GM21786 (cell line): ENCODE measurements at regions not wholly inside any gene's neighbourhood (a gene's known extent, or its start where the extent isn't known, plus 50 kb on each side); places are given as distances from the start of the nearest gene placed in this dataset.
"Not testable (repeated sequence)": the region's sequence is repeated elsewhere in the genome, so short reads cannot be mapped to it uniquely, and the experiment has no call there.

Experiments used
- ATAC-seq: cut with Tn5 transposase; IDR thresholded peaks from one replicate; pipeline ENCODE4 v1.9.1; 2021; ENCODE audit not compliant: unreplicated experiment

DNA sequence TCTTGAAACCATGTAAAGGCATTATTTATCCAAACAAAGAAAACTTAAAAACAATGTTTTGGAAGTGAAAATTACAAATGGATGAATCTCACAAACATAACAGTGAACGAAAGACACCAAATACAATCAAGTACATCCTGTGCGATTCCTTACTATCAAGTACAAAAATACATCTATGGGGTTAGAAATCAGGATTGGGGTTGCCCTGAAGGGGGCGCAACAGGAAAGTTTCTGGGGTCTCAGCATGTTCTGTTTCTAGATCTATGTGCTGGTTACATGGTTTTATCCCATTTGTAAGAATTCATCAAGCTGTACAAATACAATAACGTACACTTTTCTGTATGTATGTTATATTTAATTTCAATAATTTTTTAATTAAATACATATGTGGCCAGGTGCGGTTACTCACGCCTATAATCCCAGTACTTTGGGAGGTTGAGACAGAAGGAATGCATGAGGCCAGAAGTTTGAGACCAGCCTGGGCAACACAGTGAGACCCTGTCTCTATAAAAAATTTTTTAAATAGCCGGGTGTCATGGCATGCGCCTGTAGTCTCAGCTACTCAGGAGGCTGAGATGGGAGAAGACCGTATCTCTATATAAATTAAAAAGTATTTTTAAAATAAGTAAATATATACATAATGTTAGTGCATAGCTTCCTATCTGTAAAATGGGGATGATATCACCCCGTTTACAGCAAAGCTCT, 121.5 kb upstream of the SOD1 start:
- no peak for ATAC-seq

DNA sequence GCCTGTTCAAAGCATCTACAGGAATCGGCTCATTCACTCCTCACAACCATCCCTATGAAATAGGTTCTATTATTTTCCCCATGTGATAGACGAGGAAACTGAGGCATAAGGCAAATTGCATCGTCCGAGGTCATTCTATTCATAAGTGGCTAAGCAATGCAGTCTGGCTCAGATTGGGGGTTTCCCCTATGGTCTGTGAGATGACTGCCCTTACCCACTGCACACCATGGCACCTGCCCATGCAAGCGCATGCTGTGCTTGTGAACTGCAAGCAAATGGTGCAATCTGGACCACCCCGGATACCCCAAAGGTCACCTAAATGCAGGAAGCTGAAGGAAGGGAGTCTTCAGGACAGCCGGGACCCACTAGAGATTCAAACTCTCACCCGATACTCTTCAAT, 123.4 kb upstream of the SOD1 start:
- no peak for ATAC-seq

DNA sequence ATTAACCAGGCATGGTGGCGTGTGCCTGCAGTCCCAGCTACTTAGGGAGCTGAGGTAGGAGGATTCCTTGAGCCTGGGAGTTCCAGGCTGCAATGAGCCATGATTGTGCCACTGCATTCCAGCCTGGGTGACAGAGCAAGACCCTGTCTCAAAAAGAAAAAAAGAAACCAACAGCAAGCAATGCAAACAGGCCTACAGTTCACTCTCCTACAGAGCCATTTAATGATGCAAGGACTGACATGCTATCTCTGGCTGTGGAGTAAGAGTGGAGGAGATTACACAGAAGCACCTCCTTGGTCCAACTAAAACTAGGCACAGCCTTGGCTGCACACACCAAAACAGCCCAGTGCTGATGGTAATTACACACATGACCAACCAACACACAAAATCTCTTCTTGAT, 127.5 kb upstream of the SOD1 start:
- no peak for ATAC-seq

DNA sequence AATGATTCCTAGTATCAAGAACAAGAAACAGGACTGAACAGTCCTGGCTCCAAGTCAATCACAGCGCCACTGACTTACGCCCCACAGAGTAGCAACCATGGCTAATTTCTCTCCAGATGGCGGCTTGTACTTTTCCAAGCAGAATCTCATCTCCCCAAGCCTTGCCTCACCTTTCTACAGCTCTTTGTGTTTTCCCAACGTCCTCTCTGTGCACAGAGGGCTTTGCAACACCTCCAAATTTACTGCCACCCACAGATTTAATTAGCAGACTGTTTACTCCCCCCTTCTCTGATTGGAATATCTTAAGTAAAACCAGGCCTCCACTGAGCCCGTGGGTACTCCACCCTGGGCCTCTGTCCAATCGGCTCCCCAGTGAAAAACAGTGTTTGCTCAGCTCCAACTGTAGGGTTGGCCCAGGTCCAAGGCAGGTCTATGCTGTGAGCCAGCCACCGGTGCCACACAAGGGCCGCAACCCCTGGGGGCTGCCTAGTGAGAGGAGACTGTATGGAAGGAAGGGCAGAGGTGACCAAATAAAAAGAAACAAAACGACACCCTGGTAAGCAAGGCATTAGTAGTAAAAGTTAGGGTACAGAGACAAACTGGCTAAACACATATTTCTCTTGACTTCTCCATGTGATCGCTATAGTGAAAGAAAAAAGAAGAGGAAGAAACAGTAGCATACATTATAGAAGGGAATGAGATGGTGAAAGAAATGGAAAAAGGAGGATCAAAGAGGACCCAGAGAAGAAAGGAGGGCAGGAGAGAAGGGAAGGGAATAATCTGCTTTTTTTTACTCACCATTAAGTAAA, 128.4 kb upstream of the SOD1 start:
- no peak for ATAC-seq

DNA sequence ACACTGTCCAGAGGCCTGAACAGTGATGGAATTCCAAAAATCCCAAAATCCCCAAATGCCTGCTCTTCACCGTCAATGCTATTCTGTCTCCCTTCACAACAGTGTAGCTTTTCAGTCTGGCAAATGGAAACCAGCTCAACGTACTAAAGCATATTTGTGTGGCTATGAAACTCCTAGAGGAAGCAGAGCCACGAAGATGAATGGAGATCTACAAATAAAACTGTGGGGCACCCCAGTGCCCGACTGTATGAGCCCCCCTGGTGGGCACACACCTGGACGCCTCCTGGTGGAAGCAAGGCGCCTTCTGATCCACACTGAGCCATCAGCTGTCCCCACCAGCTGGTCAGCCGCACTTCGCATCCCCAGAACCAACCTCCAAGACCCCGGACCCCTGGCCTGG, 129.1 kb upstream of the SOD1 start:
- no peak for ATAC-seq

DNA sequence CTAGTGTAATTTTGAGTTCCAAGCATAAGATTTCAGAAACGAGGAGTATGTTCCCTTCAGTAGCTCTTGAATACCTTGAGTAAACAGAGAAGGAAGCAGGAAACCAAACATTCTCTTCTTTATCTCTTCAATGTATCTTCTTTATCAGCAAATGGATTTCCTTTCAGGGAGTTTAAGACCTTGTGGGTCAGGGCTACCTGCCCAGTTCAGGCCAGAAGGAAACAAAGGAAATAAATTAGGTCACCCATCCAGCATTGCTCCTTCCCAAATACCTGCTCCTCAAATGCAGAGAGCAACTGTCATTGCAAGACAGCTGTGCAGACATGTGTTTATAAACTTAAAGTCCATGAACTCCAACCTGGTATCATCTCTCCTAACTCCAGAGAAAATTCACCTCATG, 130.1 kb upstream of the SOD1 start:
- no peak for ATAC-seq

DNA sequence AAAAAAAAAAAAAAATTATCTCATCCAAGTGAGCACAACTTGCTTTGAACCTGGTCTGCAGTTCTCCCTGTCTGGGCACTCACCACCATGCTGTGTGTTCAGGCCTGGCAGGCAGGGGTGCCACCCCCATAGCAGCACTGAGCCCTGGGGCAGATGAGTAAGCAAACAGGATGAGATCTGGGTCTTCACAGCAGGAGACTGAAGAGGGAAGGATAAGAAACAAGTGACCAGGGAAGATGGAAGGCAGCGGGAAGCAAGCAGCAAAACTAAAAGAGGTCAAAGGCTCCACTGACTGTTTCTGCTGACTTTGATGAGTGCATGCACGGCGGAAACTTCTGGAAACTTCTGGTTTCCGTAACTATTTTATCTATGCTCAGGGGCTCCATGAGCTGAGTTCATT, 133.5 kb upstream of the SOD1 start:
- ATAC-seq = no peak

DNA sequence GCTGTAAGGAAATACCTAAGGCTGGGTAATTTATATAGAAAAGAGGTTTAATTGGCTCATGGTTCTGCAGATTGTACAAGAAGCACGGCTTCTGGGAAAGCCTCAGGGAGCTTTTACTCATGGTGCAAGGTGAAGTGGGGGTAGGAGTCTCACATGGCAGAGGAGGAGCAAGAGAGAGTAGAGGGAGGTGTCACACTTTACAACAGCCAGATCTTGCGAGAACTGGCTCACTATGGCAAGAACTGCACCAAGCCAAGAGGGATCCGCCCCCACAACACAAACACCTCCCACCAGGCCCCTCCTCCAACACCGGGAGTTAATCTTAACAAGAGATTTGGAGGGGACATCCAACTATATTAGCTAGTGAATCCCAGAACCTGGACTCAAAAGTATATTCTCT, 135.4 kb upstream of the SOD1 start:
- no peak for ATAC-seq

DNA sequence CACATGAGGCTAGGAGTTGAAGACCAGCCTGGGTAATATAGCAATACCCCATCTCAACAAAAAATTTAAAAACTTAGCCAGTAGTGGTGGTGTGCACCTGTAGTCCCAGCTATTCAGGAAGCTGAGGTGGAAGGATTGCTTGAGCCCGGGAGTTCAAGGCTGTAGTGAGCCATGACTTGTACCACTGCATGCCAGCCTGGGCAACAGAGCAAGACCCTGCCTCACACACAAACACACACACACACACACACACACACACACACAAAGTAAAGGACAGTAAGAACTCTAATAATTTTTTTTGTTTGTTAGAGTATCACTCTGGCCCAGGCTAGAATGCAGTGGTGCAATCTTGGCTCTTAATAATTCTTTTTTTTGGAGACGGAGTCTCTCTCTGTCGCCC, 138.0 kb upstream of the SOD1 start:
- no peak for ATAC-seq

DNA sequence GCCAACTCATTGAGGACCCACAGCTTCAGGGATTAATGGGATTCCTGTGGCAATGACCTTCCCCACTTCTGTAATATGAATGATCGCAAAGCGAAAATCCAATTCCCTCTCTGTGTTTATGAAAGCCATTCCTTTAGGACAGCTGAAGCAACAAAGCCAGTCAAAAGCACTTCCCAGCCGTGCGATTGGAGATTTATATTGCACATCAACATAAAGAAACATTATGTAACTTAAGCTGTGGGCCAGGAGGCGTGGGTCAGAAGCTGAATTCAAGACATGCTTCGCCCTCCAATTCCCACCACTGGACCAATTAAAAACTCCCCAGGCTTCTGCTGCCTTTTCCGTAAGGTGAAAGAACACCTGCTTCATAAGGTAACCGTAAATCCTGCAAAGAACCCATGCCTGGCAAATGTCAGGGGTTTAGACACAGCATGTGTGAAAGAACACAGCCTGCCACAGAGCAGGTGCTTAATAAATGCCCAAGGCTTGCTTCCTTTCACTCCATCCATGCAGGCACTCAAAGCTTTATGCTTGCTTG, 138.9 kb upstream of the SOD1 start:
- no peak for ATAC-seq

DNA sequence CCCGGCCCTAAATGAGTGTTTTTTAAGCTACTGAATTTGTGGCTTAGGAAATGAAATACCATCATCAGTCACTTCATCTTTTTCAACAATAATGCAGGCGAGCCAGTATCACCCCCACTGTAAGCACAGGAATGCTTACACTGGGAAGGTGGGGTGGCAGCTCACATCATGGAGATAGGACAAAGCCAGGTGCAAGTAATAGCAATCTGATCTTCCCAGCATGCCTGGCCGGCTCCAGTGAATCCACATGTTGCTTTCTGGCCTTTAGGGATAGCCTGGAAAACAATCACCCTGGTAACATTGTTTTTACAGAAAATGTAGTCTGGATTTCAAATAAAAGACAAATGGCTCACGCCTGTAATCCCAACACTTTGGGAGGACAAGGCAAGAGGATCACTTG, 140.9 kb upstream of the SOD1 start:
- no peak for ATAC-seq

DNA sequence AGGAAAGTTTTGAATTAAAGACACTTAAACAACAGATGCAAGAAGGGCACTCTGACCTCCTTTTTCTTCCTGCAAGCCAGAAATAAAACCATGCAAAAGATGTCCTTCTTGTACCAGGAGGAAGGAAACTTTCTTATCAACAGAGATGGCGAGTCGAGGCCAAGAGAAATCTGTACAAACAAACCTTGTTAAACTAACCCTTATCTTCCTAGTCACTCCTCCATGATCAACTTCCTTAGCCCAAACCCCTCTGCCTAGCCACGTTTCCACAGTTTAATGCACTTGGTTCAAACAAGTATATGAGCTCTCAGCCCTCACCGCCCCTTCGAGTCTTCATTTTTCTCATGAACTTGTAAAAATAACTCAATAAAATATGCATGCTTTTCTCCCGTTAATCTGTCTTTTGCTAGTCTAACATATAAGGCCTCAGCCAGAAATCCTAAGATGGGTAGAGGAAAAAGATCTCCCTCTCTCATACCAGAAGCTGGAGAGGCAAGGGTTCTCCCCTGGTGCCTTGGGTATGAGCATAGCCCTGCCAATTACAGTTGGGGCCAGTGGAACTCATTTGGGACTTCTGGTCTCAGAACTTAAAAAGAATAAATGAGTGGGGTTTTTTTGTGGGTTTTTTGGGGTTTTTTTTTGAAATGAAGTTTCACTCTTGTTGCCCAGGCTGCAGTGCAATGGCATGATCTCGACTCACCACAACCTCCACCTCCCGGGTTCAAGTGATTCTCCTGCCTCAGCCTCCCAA, 141.7 kb upstream of the SOD1 start:
- no peak for ATAC-seq

DNA sequence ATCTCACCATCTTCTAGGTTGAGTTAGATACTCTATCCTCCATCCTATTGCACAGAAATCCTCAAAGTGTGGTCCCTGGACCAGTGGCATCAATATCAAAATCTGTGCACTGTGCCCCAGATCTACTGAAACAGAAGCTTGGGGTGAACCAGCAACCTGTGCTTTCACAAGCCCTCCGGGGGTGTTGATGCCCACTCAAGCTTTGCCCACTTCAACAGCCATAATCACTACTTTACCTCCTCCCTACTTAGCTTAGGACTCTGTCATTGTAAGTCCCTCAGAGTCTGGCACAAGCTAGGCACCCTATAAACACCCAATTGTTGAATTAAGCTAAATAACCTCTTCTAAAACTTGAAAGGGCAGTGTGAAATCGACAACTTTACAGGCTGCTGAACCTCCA, 144.2 kb upstream of the SOD1 start:
- ATAC-seq = no peak

DNA sequence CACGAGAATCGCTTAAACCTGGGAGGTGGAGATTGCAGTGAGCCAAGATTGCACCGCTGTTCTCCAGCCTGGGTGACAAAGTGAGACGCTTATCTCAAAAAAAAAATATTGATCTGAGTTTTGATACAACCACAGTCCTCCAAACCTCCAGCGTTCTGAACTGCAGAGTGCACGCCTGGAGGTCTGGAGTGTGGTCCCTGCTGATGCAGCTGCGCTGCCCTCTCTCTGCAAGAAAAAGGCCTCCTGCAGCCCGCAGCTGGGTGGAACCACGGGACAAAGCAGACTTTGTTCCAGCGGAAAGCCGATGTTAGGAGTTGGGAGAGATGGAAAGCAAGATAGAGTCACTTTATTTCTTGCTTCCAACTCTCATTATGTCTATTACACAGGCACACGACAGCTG, 144.9 kb upstream of the SOD1 start:
- ATAC-seq = no peak

DNA sequence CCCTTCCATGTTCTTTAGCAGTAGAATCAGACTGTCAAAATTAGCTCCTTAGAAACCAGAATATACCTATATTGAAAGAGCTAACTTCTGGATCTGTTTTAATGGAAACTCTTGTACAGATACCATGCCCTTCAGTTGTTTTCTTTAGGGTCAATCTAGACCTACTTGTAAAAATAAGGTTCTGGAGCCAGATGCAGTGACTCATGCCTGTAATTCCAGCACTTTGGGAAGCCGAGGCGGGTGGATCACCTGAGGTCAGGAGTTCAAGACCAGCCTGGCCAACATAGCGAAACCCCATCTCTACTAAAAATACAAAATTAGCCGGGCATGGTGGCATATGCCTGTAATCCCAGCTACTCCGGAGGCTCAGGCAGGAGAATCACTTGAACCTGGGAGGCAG, 146.0 kb upstream of the SOD1 start:
- ATAC-seq = not testable (repeated sequence)

DNA sequence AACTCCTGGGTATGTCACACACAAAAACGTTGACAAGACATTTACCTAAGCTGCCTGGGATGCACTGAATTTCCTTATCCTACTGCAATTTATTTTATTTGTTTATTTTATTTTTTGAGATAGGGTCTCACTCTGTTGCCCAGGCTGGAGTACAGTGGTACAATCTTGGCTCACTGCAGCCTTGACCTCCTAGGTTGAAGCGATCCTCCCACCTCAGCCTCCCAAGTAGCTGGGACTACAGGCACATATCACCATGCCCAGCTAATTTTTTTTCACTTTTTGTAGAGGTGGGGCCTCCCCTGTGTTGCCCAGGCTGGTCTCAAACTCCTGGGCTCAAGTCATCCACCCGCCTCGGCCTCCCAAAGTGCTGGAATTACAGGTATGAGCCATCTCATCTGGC, 147.5 kb upstream of the SOD1 start:
- ATAC-seq = not testable (repeated sequence)

DNA sequence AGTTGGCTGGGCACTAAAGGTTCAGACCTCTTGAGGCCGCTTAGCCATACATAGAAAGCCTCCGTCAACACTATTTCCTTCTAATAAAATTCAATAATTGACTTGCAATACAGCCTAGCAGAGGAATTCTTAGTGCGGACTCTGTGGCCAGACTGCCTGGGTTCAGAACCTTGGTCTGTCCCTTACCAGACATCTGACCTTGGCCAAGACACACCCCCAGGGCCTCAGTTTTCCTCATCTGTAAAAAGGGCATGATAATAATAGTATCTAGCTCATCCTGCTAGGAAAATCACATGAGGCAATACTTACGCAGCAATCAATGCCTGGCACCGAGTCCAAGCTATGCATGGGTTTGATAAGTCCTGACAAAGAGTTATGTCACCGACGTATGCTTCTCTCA, 148.2 kb upstream of the SOD1 start:
- no peak for ATAC-seq

DNA sequence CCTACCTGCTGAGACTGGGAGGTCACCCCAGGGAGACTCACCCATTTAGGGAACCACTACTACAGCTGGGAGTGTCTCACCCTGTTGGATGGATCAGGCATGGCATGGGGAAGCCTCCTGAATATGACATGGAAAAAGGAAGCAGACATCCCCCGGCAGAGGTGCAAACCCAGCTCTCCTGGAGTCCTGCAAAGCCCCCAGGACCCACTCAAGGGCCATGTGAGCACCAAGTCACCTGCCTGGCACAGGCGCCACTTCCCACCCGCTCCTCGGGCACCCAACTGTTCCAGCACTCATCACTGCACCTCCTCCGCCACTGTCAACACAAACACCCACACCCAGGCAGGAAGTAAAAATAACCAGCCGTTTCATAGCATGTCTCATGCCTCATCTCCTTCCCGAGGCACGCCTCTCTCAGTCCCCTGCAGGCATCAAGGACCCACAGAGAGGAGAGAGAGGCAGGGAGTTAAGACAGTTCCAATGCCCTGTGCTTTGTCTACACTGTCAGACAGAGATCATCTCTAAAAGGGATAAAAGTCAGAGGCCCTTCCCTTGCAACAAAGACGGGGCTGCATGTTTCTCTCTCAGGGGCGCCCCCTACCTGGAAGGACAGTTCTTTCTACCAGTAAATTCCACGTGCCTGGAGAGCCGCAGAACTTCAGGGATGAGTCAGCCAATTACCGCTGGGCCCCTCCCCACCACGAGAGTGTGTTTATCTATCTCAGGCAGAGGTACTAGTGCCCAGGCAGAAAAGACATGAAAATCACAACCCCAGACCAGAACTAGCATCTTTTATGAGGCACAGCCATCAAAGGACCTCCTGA, 150.1 kb upstream of the SOD1 start:
- ATAC-seq = peak; percentile 40

DNA sequence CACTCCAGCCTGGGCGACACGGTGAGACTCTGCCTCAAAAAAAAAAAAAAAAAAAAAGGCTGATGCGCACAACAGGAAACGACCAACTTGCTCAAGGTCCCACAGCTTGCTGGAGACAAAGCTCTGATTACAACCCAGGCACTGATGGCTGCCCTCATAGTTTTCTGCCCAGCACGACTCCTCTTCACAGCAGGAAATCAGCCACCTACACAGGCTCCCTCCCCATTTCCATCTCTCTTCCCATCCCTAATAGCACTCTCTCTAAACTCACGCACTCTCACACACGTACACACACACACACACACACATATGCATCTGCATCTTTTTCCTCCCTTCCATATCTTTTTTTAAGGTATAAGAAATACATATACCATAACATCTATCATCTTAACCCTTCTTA, 153.5 kb upstream of the SOD1 start:
- no peak for ATAC-seq

DNA sequence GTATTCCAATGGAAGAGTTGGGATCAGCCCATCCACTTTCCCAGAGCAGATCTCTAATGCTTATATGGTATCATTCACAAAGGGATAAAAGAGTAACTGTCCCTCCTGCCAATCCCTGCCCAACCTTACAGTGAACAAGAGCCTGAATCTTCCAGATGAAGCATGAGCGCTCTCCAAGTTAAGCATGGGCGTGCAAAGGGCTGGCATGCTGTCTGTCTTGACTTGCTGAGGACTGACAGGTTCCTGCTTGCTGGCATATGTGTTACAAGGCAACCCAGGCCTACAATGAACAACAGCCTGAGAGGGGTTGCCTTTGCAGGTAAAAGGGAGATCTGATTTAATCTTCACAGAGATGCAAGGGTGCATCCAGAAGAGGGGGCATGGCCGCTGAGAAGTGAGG, 155.6 kb upstream of the SOD1 start:
- no peak for ATAC-seq

DNA sequence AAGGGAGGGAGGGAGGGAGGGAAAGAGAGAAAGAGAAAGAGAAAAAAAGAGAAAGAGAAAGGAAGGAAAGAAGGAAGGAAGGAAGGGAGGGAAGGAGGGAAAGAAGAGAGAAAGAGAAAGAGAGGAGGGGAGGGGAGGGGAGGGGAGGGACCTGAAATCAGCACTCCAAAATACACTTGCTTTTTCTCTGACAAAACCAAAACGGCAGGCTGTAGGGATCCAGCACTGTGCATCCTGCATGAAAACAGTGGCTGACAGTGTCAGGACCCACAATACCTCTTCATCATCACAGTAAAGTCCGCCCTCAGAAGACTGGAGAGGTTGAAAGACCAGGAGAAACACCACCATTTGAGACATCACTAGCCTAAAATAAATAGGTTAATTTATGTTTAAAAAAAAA, 156.0 kb upstream of the SOD1 start:
- no peak for ATAC-seq
